Right atrium auricular region (tissue), 2 donors: ENCODE measurements at regions not wholly inside any gene's neighbourhood (a gene's known extent, or its start where the extent isn't known, plus 50 kb on each side); places are given as distances from the start of the nearest gene placed in this dataset.

Source experiments
- DNase-seq: peaks from one replicate; pipeline ENCODE4 v3.0.0-alpha.2; 2019; ENCODE audit warnings: low spot score
- H3K27ac ChIP-seq, 2 donors: fragments of 200-600 bp; sonication (generic); 1 replicate in 1 of 2; 2 replicates in 1 of 2; pipeline ENCODE4 v1.5.1; 2016 to 2019
- H3K27me3 ChIP-seq, 2 donors: fragments of 200-600 bp; sonication (generic); one replicate each; pipeline versions ENCODE4 v1.5.1 to v1.6.0; 2017 to 2019
- H3K36me3 ChIP-seq: fragments of 200-600 bp; sonication (generic); one replicate; pipeline ENCODE4 v1.5.1; 2016
- H3K4me1 ChIP-seq, 2 donors: fragments of 200-600 bp; sonication (generic); one replicate each; pipeline versions ENCODE4 v1.5.1 to v1.6.0; 2017 to 2019
- H3K4me3 ChIP-seq, 2 donors: fragments of 200-600 bp; sonication (generic); 1 replicate in 1 of 2; 2 replicates in 1 of 2; pipeline ENCODE4 v1.5.1; 2017 to 2019; ENCODE audit warnings: mild to moderate bottlenecking in 1 of 2, moderate library complexity in 1 of 2
- H3K9me3 ChIP-seq, 2 donors: fragments of 200-600 bp; sonication (generic); one replicate each; pipeline ENCODE4 v1.5.1; 2019
- CTCF ChIP-seq, 2 donors: fragments of 200-600 bp; sonication (generic); IDR thresholded peaks; one replicate each; pipeline ENCODE4 v1.5.1; 2019; ENCODE audit warnings: antibody characterized with exemption in 2 of 2

GRCh38 chr18:34650121-34650545 lies 60.0 kb upstream of the DTNA start:
- peak overlapping the region in 1 of 2 donors; percentile 5 for H3K27ac ChIP-seq
- H3K9me3 ChIP-seq = no peaks in the 10 kb centered on the region
- no peak for DNase-seq
- no peaks in the 10 kb centered on the region for H3K27me3 ChIP-seq
- no peaks in the 10 kb centered on the region for H3K36me3 ChIP-seq
- H3K4me1 ChIP-seq = peaks cover 0 to 20% of the 10 kb centered on the region in 2 donors
- H3K4me3 ChIP-seq = no peak overlapping the region
- TF ChIP-seq CTCF (IDR thresholded peaks at IDR 0.05) = no peak

GRCh38 chr18:34651586-34652369 lies 58.3 kb upstream of the DTNA start:
- H3K27ac ChIP-seq = no peak overlapping the region
- no peak for DNase-seq
- TF ChIP-seq CTCF (IDR thresholded peaks at IDR 0.05) = no peak
- no peaks in the 10 kb centered on the region for H3K27me3 ChIP-seq
- H3K9me3 ChIP-seq = no peaks in the 10 kb centered on the region
- H3K36me3 ChIP-seq = no peaks in the 10 kb centered on the region
- H3K4me3 ChIP-seq = no peak overlapping the region
- H3K4me1 ChIP-seq = peaks cover 0 to 20% of the 10 kb centered on the region in 2 donors

- Histone ChIP-seq H3K4me3 (no peak overlapping the region), H3K9me3 (no peaks in the 10 kb centered on the region), H3K27ac (no peak overlapping the region), H3K4me1 (peaks cover 0 to 28% of the 10 kb centered on the region in 2 donors), H3K36me3 (no peaks in the 10 kb centered on the region), H3K27me3 (no peaks in the 10 kb centered on the region)
- TF ChIP-seq CTCF (IDR thresholded peaks at IDR 0.05) = no peak
- no peak for DNase-seq
Observed at GRCh38 chr18:34655131-34655530, 55.0 kb upstream of the DTNA start.

GRCh38 chr18:34657860-34658500 lies 52.1 kb upstream of the DTNA start:
- Histone ChIP-seq H3K4me1 (peaks cover 0 to 41% of the 10 kb centered on the region in 2 donors), H3K36me3 (no peaks in the 10 kb centered on the region), H3K4me3 (no peak overlapping the region), H3K27ac (peak overlapping the region; percentile 83 to 86), H3K27me3 (no peaks in the 10 kb centered on the region), H3K9me3 (no peaks in the 10 kb centered on the region)
- no peak for TF ChIP-seq CTCF (IDR thresholded peaks at IDR 0.05)
- DNase-seq = no peak

GRCh38 chr18:34659579-34660517 lies 50.2 kb upstream of the DTNA start:
- Histone ChIP-seq H3K27ac (peak overlapping the region; percentile 83 to 86), H3K36me3 (no peaks in the 10 kb centered on the region), H3K27me3 (no peaks in the 10 kb centered on the region), H3K4me1 (peaks cover 0 to 41% of the 10 kb centered on the region in 2 donors), H3K9me3 (no peaks in the 10 kb centered on the region), H3K4me3 (no peak overlapping the region)
- no peak for TF ChIP-seq CTCF (IDR thresholded peaks at IDR 0.05)
- DNase-seq = peak; percentile 91
